GM20431 (cell line): ENCODE measurements at regions not wholly inside any gene's neighbourhood (a gene's known extent, or its start where the extent isn't known, plus 50 kb on each side); places are given as distances from the start of the nearest gene placed in this dataset.

Experiments used
- in situ Hi-C: fragments of 300-500 bp; cut with MseI, MboI; formaldehyde crosslinking; loops from one replicate; pipeline ENCODE4 v1.15.0; 2020; ENCODE audit warnings: low sequenced_read_pairs; ENCODE audit not compliant: unreplicated experiment

- in situ Hi-C loops = loop anchor here (10.0 to 25.0 kb wide), 2 partner anchors 247 to 705 kb away; no protein-coding TSS in a partner anchor
These were observed 87.0 kb downstream of the FAM217A start for GRCh38 chr6:3991941-3992340.

DNA sequence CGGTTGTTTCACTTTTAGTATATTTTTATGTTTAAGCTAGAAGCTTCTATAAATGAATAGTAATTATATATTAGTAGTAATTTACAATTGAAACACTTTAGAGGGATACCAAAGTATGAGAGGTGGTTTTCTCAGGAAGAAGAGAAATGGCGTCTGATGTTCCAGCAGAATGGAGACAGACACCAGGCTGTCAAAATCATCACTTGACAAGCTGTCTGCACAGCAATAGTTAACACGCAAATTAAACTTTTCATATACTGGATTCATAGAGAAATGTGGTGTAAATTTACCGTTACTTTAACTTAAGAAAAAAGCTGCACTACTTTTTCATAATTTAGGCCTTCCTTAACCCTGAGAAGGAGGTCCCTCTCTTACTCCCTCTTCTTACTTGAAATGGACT lies 82.6 kb downstream of the FAM217A start:
- in situ Hi-C loops = loop anchor here (10.0 to 25.0 kb wide), 2 partner anchors 252 to 709 kb away; no protein-coding TSS in a partner anchor

DNA sequence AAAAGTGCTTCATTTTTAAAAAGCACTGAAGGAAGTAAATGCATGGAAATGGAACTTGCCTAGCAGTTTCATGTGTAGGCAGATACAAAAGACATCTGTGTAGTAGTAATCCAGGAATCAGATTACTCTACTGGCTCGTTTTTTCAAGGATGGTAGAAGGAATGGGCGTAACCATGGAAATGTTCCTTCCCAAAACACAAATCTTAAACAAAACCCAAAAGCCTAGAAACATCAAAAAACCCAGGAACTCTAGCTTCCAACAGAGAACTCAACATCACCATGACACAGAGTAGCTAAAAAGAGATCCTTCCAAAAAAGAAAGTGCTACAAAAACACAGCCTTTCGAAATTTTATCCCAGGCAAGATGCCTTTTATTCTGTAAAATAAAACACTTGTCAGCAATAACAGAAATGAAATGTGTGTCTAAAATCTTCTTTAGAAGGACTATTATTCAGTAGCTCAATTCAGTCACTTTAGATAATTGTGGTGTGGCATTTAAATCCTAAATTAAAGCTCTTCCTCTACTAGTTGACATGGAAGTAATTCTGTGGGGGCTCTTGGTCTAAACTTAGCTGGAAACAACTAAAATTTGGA lies 81.7 kb downstream of the FAM217A start:
- in situ Hi-C loops = loop anchor here (10.0 to 25.0 kb wide), 2 partner anchors 252 to 710 kb away; no protein-coding TSS in a partner anchor

GRCh38 chr6:3999800-4000661 lies 78.9 kb downstream of the FAM217A start:
- in situ Hi-C loops = loop anchor here (10.0 to 25.0 kb wide), 2 partner anchors 255 to 713 kb away; no protein-coding TSS in a partner anchor

DNA sequence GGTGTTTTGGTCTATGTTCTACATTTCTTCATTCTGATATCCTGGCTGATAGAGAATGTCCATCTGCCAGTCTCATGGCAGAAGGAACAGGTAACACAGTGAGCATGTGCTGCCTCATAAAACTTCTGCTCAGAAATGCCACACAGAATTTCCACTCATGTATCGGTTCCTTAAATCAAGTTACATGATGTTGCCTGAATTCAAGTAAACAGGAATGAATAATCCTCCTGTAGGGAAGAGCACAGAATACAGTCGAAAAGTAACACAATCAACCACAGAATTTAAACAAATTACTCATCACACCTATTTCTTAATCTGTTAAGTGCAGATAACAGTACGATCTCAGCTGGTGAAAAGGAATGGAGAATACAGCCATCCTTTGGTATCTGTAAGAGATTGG lies 74.7 kb downstream of the FAM217A start:
- in situ Hi-C loops = no loop called here

GRCh38 chr6:4008324-4009047 lies 70.5 kb downstream of the FAM217A start:
- in situ Hi-C loops = no loop called here

- in situ Hi-C loops = no loop called here
These were observed 69.5 kb downstream of the FAM217A start for GRCh38 chr6:4009486-4009885.

DNA sequence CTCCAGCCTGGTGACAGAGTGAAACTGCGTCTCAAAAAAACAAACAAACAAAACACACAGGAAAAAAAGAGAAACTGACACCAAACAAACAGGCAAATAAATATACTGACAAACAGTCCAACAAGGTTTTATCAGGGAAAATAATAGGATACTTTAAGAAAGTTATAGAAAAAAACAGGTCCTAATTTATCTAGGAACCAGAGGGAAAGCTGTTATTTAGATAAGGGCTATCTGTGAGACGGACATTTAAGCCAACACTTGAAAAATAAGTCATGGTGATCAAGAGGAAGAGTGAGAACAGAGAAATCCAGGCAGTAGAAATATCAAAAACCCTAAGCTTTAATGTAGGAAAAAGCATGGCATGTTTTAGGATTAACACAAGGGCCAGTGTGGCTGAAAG lies 68.9 kb downstream of the FAM217A start:
- in situ Hi-C loops = no loop called here

GRCh38 chr6:4010689-4011090 lies 68.2 kb downstream of the FAM217A start:
- in situ Hi-C loops = no loop called here

GRCh38 chr6:4012826-4013225 lies 66.1 kb downstream of the FAM217A start:
- in situ Hi-C loops = no loop called here

GRCh38 chr6:4017058-4017739 lies 61.7 kb downstream of the FAM217A start:
- in situ Hi-C loops = no loop called here

GRCh38 chr6:4017834-4018170 lies 61.1 kb downstream of the FAM217A start:
- in situ Hi-C loops = no loop called here

- in situ Hi-C loops = no loop called here
These were observed 60.6 kb downstream of the FAM217A start for GRCh38 chr6:4018171-4018923.
